H7 (cell line): ENCODE measurements at regions not wholly inside any gene's neighbourhood (a gene's known extent, or its start where the extent isn't known, plus 50 kb on each side); places are given as distances from the start of the nearest gene placed in this dataset.

Experiments used
- DNase-seq: peaks from one replicate; pipeline ENCODE4 v3.0.0; 2012
- H3K27me3 ChIP-seq: 2 replicates; pipeline ENCODE4 v1.6.0; 2011; ENCODE audit warnings: mild to moderate bottlenecking, low read length; ENCODE audit not compliant: control insufficient read depth, insufficient read depth
- H3K36me3 ChIP-seq: replicated peaks from 2 replicates; pipeline ENCODE4 v1.5.1; 2011; ENCODE audit warnings: low read length; ENCODE audit not compliant: control insufficient read depth, insufficient read depth
- H3K4me3 ChIP-seq: 2 replicates; pipeline ENCODE4 v1.5.1; 2011; ENCODE audit warnings: low read depth, mild to moderate bottlenecking, control low read depth, low read length, moderate library complexity; ENCODE audit not compliant: insufficient read depth

DNA sequence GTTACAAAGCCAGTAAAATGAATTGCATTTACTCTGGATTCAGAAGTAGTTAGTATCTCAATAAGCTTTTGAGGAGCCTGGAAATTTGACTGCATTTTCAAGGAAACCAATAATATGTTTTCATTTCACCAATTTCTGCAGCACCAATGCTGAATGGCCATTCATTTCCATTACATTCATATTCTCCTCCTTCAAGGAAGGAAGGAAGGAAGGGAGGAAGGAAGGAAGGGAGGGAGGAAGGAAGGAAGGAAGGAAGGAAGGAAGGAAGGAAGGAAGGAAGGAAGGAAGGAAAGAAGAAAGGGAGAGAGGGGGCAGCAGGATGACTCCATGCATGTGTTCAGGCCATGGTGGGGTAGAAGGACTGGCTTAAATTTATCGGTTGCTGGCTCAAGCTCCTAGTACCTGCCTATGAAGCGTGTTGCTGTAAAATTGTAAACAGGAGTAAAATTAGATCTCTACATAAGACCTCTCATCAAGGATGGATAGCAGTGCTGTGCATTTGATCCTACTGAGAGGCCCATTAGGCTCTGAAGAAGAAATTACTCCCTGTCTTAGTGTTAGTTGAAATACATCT lies 498.8 kb upstream of the TNC start:
- no peaks in the 10 kb centered on the region for H3K27me3 ChIP-seq
- H3K4me3 ChIP-seq: no peak overlapping the region
- DNase-seq: no peak
- no peaks in the 10 kb centered on the region for H3K36me3 ChIP-seq

DNA sequence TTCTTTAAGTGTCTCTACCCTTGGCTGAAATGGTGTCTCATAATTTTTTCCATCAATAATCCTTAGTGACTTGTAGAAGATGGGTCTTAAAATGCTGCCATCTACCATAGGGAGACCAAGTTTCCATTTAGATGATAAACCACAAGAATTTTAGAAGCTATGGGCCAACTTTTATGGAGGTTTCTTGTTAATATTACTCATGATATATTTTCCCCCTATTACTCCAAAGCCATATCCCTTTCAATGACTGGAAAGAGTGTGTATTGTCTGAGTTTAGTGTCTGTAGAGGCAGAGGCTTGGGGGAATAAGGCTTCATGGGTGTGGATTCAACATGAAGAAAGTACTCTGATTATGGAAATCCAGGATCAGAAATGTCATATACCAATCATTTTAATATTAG lies 507.3 kb upstream of the TNC start:
- Histone ChIP-seq H3K27me3 (no peaks in the 10 kb centered on the region; the same call in 1 of the 2 replicates), H3K36me3 (no peaks in the 10 kb centered on the region), H3K4me3 (no peak overlapping the region)
- no peak for DNase-seq

DNA sequence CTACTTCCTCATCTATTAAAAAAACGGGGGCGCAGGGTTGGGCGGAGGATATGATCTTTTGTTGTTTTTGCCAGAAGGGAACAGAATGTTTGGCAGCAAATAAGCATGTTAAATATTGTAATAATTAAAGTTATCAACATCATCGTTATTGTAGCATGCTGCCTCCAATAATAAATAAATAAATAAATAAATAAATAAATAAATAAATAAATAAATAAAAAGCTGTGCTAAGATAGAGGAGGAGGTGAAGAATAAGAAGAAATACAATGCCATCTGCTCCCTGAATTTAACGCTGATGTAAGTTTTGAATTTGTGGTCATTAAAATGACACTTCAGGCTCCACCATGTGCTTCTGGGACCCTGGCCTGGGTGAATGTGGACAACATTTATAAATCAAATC lies 508.0 kb upstream of the TNC start:
- Histone ChIP-seq H3K4me3 (no peak overlapping the region), H3K36me3 (no peaks in the 10 kb centered on the region), H3K27me3 (no peaks in the 10 kb centered on the region; the same call in 1 of the 2 replicates)
- no peak for DNase-seq

DNA sequence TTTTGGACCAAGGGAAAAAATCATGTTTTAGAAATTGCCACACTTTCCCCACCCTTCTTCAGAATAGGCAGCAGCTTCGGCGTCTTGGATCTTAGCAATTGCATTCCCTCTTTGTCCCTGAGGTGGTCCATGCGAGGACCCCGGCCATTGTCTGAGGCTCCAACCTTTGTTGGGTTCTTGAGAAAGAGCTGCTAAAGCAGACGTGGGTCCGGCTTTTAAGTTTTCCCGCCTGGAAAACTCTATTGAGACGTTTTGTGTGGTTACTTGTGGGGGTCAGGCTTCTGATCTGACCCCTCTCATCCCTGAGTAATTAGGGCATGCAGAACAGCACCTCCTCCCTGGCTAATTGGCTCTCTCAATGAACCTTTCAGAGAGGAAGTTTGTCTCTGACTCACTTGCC lies 509.6 kb upstream of the TNC start:
- DNase-seq: no peak
- H3K27me3 ChIP-seq: no peaks in the 10 kb centered on the region; the same call in 1 of the 2 replicates
- H3K4me3 ChIP-seq: no peak overlapping the region
- no peaks in the 10 kb centered on the region for H3K36me3 ChIP-seq

DNA sequence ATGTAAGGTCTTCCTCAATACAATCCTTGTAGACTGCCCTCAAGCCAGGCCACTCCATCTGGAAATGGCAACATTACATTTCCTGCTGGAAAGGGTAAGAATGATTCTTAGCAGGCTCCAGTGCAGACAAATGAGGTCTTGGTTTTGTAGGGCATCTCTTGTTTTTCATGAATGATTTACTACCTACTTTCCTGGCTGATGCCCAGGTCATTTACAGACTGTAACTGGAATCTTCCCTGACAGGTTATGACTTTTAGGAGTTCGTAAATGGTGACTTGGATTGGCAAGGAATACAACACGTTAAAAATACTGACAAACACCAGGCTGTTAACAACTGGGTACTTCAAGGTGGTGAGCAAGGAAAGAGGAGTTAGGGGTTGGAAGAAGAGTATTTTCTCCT lies 510.5 kb upstream of the TNC start:
- no peak for DNase-seq
- H3K4me3 ChIP-seq: no peak overlapping the region
- no peaks in the 10 kb centered on the region; the same call in 1 of the 2 replicates for H3K27me3 ChIP-seq
- H3K36me3 ChIP-seq: no peaks in the 10 kb centered on the region

DNA sequence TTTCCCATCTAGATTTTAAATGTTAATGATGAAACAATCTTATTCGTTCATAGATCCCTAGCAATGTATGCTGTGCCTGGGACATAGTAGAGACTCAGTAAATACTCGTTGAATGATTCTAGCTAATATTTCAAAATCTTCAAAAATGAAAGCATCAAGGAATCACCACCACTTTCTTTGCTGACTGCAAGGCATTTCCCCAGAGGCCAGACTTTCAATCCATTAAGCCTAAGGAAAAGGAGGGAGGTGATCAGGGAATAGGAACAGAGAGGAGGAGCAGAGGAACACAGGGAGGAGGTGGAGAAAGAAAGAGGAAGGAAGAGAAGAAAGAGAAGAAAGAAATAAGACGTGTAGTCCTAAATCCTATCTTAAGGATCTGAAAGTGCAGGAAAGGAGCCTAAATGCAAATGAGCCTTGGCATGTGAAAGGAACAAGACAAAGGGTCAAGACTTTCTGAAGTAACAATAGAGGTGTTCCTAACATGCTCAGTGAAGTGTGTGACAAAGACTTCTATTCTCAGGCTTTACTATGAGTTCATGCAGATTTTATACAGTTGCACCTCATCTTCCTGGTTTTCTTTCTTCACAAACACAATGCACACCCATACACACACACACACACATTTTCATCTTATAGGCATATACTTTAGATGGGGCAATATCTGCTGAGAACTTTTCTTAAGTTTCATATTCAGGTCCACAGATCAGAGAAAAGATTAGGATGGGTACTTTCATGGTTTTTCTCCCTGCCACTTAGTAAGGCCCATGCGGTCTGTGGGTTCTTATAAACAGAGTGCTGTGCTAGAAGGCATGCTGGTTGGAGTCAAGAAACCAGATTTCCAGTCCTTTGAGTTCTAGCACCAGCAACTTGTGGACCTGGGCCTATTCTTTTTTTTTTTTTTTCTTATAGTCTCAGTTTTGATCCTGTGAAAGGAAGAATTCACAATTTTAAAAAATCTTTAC lies 512.2 kb upstream of the TNC start:
- no peak for DNase-seq
- Histone ChIP-seq H3K36me3 (no peaks in the 10 kb centered on the region), H3K27me3 (no peaks in the 10 kb centered on the region; the same call in 1 of the 2 replicates), H3K4me3 (no peak overlapping the region)

DNA sequence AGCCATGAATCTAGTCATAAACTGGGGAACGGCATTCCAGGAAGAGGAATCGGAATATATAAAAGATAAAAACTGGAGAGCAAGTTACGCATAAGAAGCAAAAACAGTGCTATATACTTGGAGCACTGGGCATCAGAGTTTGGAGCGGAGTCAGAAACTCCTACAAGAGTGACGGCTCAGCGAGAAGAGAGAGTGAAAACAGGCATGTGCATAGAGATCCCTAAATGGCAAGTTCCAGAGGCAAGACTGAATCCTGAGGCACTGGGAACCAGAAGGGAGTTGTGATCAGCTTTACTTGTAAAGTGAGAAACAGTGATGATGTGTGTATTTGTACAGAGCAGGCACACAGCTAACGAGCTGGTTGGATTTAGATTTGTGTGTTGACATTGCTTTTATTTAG lies 514.4 kb upstream of the TNC start:
- no peak for DNase-seq
- no peak overlapping the region for H3K4me3 ChIP-seq
- H3K36me3 ChIP-seq: no peaks in the 10 kb centered on the region
- H3K27me3 ChIP-seq: no peaks in the 10 kb centered on the region; the same call in 1 of the 2 replicates

DNA sequence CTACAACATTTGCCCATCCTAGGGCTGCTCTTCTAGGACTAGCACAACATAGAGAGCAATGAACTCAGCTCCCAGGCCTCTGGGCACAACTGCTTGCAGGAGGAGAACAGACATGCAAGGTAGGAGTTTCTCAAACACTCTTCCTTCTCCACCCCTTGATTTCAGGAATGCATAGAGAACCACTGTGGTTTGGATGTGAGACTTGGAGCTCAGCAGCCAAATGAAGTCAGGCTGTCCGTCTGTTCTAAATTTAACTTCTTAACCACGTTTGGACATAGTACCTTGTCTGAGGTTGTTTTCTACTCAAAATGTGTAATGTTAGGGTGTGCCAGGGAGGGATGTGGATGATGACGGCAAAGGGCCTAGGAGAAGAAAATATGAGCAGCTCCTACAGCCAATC lies 515.1 kb upstream of the TNC start:
- DNase-seq: no peak
- Histone ChIP-seq H3K36me3 (no peaks in the 10 kb centered on the region), H3K4me3 (no peak overlapping the region)

DNA sequence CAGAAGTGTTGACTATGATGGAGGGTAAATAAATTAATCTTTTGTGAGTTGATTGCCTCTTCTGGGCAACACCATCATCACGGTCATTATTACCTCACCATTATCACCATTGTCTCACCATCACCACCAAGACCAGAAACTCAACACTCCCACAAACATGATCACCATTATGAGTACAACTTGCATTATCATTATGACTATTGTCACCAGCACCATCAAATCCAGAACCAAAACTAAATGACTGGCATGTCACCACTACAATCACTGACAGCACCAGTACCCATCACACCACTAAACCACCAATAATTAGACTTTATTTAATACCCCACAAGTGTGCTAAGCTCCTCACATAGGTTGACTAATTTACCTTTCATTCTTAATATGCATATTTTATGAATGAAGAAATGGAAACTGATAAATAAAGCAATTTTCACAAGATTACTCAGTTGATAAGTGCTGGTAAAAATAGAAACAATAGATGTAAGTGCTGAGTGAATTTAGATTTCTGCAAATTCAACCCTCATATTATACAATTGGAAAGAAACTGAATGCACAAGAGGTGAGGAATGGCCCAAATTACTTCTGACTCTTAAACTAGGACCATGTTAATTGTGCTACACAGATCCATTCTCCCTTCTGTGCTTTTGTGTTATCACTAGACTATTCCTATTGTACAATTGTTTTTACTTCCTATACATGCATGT lies 517.8 kb upstream of the PAPPA start:
- DNase-seq: no peak
- no peak overlapping the region for H3K4me3 ChIP-seq
- H3K36me3 ChIP-seq: no peaks in the 10 kb centered on the region
- H3K27me3 ChIP-seq: no peaks in the 10 kb centered on the region

More for the DNA sequence above, 515.1 kb upstream of the TNC start:
- H3K27me3 ChIP-seq: no peaks in the 10 kb centered on the region; the same call in 1 of the 2 replicates

DNA sequence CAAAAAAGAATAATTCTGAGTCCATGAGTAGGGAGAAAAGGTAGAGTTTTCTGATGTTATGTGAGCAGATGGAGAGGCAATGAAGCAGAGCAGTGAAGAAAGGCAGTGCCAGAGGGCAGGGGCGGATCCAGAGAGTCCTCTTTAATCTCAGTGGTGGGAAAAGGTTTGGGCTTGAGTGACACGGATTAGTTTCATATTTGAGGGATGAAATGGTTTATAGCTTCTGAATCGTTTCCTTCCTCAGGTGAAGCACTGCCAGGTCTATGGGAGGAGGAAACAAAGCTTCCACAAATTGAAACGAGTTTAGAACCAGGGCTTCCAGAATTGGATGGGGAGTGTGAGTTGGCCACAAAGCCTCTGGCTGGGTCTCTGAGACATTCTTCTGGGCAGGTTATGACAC lies 517.0 kb upstream of the PAPPA start:
- Histone ChIP-seq H3K36me3 (no peaks in the 10 kb centered on the region), H3K27me3 (no peaks in the 10 kb centered on the region), H3K4me3 (no peak overlapping the region)
- DNase-seq: no peak

DNA sequence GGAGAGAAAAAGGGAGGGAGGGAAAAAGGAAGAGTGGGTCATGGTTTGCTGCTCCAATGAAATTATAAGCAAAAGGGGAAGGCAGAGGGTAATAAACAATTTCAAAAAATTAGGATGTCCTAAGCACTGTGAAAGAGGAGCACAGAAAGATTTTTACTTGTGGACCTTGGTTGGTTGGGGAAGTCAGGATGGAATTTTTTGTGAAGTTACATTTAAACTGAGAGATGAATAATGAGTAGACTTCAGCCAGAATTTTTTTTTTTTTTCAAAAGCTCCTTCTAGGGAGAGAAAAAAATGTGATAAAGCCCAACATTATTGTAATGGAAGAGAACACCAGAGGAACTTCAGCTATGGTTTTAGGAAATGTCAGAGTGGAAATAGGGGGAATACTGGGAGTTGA lies 515.9 kb upstream of the PAPPA start:
- DNase-seq: no peak
- H3K4me3 ChIP-seq: no peak overlapping the region
- H3K36me3 ChIP-seq: no peaks in the 10 kb centered on the region
- no peaks in the 10 kb centered on the region for H3K27me3 ChIP-seq

DNA sequence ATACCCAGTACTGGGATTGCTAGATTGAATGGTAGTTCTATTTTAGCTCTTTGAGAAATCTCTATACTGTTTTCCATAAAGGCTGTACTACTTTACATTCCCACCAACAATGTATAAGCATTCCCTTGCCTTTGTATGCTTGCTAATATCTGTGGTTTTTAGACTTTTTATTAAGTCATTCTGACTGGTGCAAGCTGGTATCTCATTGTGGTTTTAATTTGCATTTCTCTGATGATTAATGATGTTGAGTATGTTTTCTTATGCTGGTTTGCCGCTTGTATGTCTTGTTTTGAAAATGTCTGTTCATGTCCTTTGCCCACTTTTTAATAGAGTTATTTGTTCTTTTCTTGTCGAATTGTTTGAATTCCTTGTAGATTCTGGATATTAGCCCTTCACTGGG lies 512.7 kb upstream of the PAPPA start:
- H3K27me3 ChIP-seq: no peaks in the 10 kb centered on the region
- no peak for DNase-seq
- no peak overlapping the region for H3K4me3 ChIP-seq
- H3K36me3 ChIP-seq: no peaks in the 10 kb centered on the region

DNA sequence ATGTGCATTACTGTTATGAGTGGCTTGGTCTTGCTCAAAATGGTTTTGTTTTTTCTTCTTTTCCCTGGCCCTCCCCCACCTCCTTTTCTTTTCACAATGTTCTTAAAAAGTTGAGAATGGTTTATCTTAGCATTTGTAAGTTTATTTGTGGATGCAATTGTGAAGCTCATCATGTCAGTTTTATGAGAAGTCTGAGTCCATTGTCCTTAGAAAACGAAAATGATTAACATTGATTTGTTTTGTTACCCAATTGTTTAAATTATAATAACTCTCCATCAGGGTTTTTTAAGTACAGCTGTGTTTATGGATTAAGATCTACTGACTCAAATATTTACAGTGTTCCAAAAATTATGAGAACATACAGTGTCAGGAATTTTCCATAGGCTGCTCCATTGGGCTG lies 511.3 kb upstream of the PAPPA start:
- Histone ChIP-seq H3K36me3 (no peaks in the 10 kb centered on the region), H3K27me3 (no peaks in the 10 kb centered on the region), H3K4me3 (no peak overlapping the region)
- DNase-seq: no peak

DNA sequence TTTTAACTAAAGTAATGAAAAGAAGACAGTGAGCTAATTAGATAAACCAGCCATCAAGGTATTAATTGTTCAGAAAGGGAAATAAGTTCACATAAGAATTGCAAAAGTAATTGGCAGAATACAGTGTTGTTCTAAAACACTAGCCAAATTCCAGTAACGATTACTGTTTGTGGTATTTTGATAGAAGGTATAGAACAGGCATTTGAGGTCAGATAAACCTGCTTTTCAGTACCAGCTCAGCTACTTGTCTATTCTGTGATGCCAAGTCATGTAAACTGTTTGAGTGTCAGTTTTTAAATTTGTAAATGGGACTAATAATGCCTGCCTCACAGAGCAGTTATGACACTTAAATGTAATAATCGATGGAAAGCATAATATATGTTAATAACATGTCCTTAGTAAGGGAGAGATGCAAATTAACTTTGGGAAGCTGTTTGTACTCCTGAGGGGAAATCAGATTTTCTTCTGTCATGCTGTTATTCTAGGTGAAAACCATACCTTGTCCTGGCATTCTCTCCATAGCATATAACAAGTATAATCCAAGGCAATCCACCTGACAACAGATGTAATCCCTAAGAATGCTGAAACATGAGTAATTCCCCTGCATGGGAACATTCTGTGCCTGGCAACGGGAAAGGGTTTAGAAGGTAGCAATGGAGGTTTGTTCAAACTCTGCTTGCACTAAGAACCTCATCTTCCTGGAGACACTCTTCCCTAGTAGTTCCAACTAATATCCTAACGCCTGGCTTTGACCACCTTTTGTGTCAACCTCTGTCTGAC lies 509.5 kb upstream of the PAPPA start:
- no peak for DNase-seq
- no peak overlapping the region for H3K4me3 ChIP-seq
- no peaks in the 10 kb centered on the region for H3K36me3 ChIP-seq
- H3K27me3 ChIP-seq: no peaks in the 10 kb centered on the region
